ENCODE measurements at regions not wholly inside any gene's neighbourhood (a gene's known extent, or its start where the extent isn't known, plus 50 kb on each side); places are given as distances from the start of the nearest gene placed in this dataset.
"Not testable (repeated sequence)": the region's sequence is repeated elsewhere in the genome, so short reads cannot be mapped to it uniquely, and the experiment has no call there.

GRCh38 chr7:142603870-142604448, 145.3 kb upstream of the PRSS1 start:
- peak; percentile 40 for DNase-seq (ENCODE audit: low read depth)

- DNase-seq (ENCODE audit: low read depth): no peak
Observed at GRCh38 chr7:142602756-142603155, 146.5 kb upstream of the PRSS1 start.

- no peak for DNase-seq (ENCODE audit: low read depth)
Observed at GRCh38 chr7:142602183-142602582, 147.1 kb upstream of the PRSS1 start.

DNA sequence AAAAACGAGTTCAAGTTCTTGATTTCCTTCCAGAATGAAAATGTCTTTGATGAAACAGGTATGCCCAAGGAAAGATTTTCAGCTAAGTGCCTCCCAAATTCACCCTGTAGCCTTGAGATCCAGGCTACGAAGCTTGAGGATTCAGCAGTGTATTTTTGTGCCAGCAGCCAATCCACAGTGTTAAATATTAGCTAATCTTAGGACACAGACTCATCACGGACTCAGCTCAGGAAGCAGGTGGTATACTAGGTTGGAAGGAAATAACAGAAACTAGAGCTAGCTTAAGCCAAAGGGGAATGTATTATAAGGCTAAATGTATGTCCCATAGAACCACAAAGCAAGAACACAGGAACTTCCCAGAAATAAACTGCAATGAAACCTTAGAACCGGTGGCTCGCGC, 151.0 kb upstream of the PRSS1 start:
- no peak for DNase-seq (ENCODE audit: low read depth)

GRCh38 chr7:142597547-142597946, 151.7 kb upstream of the PRSS1 start:
- DNase-seq (ENCODE audit: low read depth): no peak

- DNase-seq (ENCODE audit: low read depth): no peak
Observed at GRCh38 chr7:142595816-142596516, 153.3 kb upstream of the PRSS1 start.

GRCh38 chr7:142594078-142594477, 155.2 kb upstream of the PRSS1 start:
- no peak for DNase-seq (ENCODE audit: low read depth)

- no peak for DNase-seq (ENCODE audit: low read depth)
Observed at GRCh38 chr7:142593106-142593505, 156.2 kb upstream of the PRSS1 start.

GRCh38 chr7:142592664-142593063, 156.6 kb upstream of the PRSS1 start:
- DNase-seq (ENCODE audit: low read depth): no peak

DNA sequence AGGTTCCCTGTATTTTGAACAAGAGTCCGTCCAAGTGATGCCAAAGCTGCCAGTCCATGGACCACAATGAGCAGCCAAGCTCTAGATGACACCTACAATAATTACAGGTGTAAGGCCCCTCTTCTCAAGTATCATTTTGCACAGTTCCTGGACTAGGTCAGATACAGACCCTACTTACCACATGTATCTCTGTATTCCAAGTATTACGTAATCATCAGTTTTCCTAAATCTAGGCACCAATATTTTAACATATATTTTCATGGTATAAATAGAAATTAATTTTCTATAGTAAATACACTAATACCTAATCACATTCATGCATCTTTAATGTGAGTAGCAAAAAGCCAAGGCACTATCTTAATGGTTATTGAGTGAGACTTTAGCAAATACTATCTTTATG, 157.0 kb upstream of the PRSS1 start:
- DNase-seq (ENCODE audit: low read depth): no peak

- DNase-seq (ENCODE audit: low read depth): no peak
Observed at GRCh38 chr7:142590830-142591457, 158.3 kb upstream of the PRSS1 start.

- no peak for DNase-seq (ENCODE audit: low read depth)
Observed at GRCh38 chr7:142590077-142590476, 159.2 kb upstream of the PRSS1 start.

DNA sequence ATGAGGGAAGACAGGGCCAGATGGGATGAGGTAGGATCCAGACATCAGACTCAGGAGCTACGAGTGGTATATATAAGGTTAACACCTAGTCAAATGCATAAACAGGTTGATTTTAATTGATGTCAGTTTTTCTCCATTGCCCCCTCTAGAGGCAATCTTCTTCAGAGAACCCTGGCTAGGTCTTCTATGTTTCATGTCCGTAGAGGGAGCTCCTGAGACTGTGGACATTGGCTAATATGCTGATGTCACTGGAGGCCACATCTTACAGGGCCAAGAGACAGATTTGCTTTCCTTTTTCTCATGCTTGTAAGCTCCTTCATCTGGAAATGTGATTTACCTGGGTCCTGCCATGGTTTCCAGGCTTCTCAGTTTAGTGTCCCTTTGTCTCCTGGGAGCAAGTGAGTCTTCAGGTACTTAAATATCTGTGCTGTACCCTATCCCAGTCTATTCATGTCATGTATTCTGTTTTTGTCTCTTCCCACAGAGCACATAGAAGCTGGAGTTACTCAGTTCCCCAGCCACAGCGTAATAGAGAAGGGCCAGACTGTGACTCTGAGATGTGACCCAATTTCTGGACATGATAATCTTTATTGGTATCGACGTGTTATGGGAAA, 161.6 kb upstream of the PRSS1 start:
- DNase-seq (ENCODE audit: low read depth): no peak

GRCh38 chr7:142586611-142587010, 162.7 kb upstream of the PRSS1 start:
- no peak for DNase-seq (ENCODE audit: low read depth)

- DNase-seq (ENCODE audit: low read depth): no peak
Observed at GRCh38 chr7:142585425-142585824, 163.8 kb upstream of the PRSS1 start.

GRCh38 chr7:142584765-142585164, 164.5 kb upstream of the PRSS1 start:
- no peak for DNase-seq (ENCODE audit: low read depth)

DNA sequence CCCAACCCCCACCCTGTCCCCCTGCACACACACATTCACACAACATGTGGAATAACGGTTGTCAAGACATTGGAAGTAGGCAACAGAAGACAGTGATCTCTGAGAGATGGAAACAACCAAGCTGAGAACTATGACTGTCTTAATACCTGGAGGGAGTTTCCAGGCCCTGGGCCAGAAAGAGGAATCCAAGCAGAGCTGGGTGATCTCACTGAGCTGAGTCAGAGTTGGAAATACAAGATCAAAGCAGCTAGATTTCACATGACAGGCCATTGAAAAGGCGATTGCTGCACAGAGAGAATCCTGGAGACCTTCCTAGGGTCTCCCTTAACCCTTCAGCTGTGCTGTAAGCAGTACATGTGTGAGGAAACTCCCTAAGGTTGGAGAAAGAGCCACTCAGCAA, 165.8 kb upstream of the PRSS1 start:
- DNase-seq (ENCODE audit: low read depth): peak; percentile 6

GRCh38 chr7:142582351-142582750, 166.9 kb upstream of the PRSS1 start:
- no peak for DNase-seq (ENCODE audit: low read depth)

GRCh38 chr7:142581341-142581740, 167.9 kb upstream of the PRSS1 start:
- peak; percentile 5 for DNase-seq (ENCODE audit: low read depth)

- no peak for DNase-seq (ENCODE audit: low read depth)
Observed at GRCh38 chr7:142579946-142580345, 169.3 kb upstream of the PRSS1 start.

- DNase-seq (ENCODE audit: low read depth): not testable (repeated sequence)
Observed at GRCh38 chr7:142575351-142575750, 173.9 kb upstream of the PRSS1 start.

DNA sequence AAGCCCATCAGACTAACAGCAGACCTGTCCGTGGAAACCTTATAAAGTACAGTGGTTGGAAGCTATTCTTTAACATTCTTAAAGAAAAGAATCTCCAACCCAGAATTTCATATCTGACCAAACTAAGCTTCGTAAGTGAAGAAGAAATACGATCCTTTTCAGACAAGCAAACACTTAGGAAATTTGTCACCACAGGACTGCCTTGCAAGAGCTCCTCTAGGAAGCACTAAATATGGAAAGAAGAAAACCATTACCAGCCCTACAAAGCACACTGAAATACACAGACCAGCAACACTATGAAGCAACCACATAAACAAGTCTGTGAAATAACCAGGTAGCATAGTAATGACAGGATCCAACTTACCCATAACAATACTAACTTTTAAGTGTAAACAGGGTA, 177.7 kb upstream of the PRSS1 start:
- no peak for DNase-seq (ENCODE audit: low read depth)

DNA sequence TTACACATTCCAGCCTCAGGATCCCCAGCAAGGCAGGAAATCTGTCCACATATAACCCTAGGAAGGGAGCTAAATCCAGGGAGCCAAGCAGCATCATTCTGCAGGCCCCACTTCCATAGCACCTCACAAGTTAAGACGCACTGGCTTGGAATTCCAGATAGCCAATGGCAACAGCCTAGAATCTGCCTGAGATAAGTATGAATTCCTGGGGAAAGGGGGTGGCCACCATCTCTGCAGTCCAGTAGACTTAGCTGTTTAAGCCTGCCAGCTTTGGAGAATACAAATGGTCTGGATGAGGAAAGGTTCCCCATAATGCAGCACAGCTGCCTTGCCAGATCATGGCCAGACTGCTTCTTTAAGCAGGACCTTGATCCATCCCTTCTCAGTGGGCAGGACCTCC, 179.4 kb upstream of the PRSS1 start:
- no peak for DNase-seq (ENCODE audit: low read depth)

Data from activated T-cell treated with anti-CD3 and anti-CD28 coated beads for 24 hours (primary cell).